ENCODE measurements at regions not wholly inside any gene's neighbourhood (a gene's known extent, or its start where the extent isn't known, plus 50 kb on each side); places are given as distances from the start of the nearest gene placed in this dataset.
A peak's percentile ranks its signal among the peaks of the same experiment; 100 is the strongest.

DNA sequence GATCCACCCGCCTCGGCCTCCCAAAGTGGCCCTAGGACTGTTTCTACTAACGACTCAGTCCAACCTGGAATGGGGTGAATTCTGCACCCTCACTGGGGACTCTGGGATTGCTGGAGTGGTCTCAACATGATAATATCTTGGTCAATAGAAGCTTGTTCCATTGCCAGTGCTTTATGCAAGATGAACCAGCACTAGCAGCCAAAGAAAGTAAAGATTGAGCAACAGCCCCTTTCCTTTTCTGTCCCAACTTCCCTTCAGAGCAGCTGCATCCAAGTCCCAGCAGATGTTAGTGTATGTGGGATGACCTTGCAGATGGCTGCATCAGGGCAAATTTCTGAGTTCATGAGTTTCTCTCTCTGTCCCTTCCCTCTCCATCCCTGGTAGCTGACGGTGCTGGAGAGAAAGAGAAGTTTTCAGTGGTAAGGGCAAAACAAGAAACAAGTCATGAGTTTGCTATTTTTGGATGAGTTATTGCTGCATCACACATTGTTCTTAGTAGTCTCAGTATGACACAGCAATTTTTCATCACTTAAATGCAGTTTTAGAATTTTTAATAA, 183.6 kb upstream of the EDNRB start:
- WGBS, 2 donors (ENCODE audit: extremely low coverage in 2 of 2, insufficient read length in 2 of 2, insufficient replicate concordance in 1 of 2) = no CpG with 5 or more reads among the region's 4 CpGs
- no peak overlapping the region for H3K9ac ChIP-seq (ENCODE audit: low read depth, low read length, poor library complexity)
- H3K36me3 ChIP-seq (replicated peaks in 1 of 2; ENCODE audit: control insufficient read depth in 2 of 2, insufficient read depth in 2 of 2, low read length in 2 of 2) = no peaks in the 10 kb centered on the region
- H2AK5ac ChIP-seq (ENCODE audit: low read depth, low read length) = no peak overlapping the region
- no peaks in the 10 kb centered on the region for H3K79me1 ChIP-seq (ENCODE audit: low read depth, low read length)
- no peaks in the 10 kb centered on the region for H3K4me1 ChIP-seq (ENCODE audit: control insufficient read depth in 2 of 2, insufficient read depth in 1 of 2, low read depth in 1 of 2, low read length in 2 of 2)
- no peak overlapping the region for H2BK120ac ChIP-seq (ENCODE audit: low read depth, low read length)
- no peak overlapping the region for H3K23ac ChIP-seq (ENCODE audit: low read depth, low read length, poor library complexity)
- no peak overlapping the region for H3K27ac ChIP-seq (replicated peaks; ENCODE audit: low read length)
- no peak overlapping the region for H4K8ac ChIP-seq (ENCODE audit: low read depth, low read length)
- H2BK12ac ChIP-seq (ENCODE audit: low read length) = no peak overlapping the region
- H3K9me3 ChIP-seq (replicated peaks in 1 of 2; ENCODE audit: control insufficient read depth in 2 of 2, insufficient read depth in 1 of 2, low read depth in 1 of 2, low read length in 2 of 2) = no peaks in the 10 kb centered on the region
- peak overlapping the region; percentile 14 for H2AFZ ChIP-seq (ENCODE audit: low read length)
- H3K4ac ChIP-seq (ENCODE audit: low read length) = no peak overlapping the region
- no peaks in the 10 kb centered on the region for H3K27me3 ChIP-seq (ENCODE audit: control insufficient read depth in 3 of 3, insufficient read depth in 3 of 3, low read depth in 1 of 3, low read length in 3 of 3)
- no peak for DNase-seq (ENCODE audit: low spot score)
- H2BK15ac ChIP-seq (ENCODE audit: low read length) = no peak overlapping the region
- no peak overlapping the region for H2BK5ac ChIP-seq (ENCODE audit: low read length)
- no peak overlapping the region for H3K4me2 ChIP-seq (ENCODE audit: insufficient read depth, low read length, poor library complexity, severe bottlenecking)
- no peak overlapping the region for H3K4me3 ChIP-seq (ENCODE audit: low read length in 2 of 2)
- H3K14ac ChIP-seq (ENCODE audit: low read length) = no peak overlapping the region
- H4K91ac ChIP-seq (ENCODE audit: low read depth, low read length, poor library complexity) = no peak overlapping the region
- H3K18ac ChIP-seq (ENCODE audit: low read length) = no peak overlapping the region

DNA sequence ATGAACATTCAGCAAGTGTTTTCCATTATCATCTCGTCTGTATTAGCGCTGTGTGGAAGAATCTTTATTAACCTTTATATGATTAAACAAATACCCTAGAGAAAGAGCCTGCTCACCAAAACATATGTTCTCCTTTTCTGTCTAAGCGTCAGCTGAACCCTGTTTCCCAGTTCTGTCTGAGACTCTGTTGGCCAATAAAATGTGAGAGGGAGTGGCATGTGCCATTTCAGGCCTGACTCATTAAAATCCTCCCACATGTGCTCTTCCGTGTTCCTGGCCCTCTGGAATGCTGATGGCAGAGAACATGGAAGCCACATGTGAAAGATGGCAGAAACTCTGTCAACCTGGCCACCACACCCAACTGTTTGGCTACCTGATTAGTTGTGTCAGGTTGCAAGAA, 181.9 kb upstream of the EDNRB start:
- Histone ChIP-seq H3K4me3 (ENCODE audit: low read length in 2 of 2) (no peak overlapping the region), H2BK15ac (ENCODE audit: low read length) (no peak overlapping the region), H3K9ac (ENCODE audit: low read depth, low read length, poor library complexity) (no peak overlapping the region), H4K8ac (ENCODE audit: low read depth, low read length) (no peak overlapping the region), H3K9me3 (replicated peaks in 1 of 2; ENCODE audit: control insufficient read depth in 2 of 2, insufficient read depth in 1 of 2, low read depth in 1 of 2, low read length in 2 of 2) (no peaks in the 10 kb centered on the region), H3K23ac (ENCODE audit: low read depth, low read length, poor library complexity) (no peak overlapping the region), H3K4me2 (ENCODE audit: insufficient read depth, low read length, poor library complexity, severe bottlenecking) (no peak overlapping the region), H2BK12ac (ENCODE audit: low read length) (no peak overlapping the region), H2BK120ac (ENCODE audit: low read depth, low read length) (no peak overlapping the region), H3K4ac (ENCODE audit: low read length) (no peak overlapping the region), H2AFZ (ENCODE audit: low read length) (peak overlapping the region; percentile 47), H3K18ac (ENCODE audit: low read length) (no peak overlapping the region), H3K14ac (ENCODE audit: low read length) (no peak overlapping the region), H3K4me1 (ENCODE audit: control insufficient read depth in 2 of 2, insufficient read depth in 1 of 2, low read depth in 1 of 2, low read length in 2 of 2) (no peaks in the 10 kb centered on the region), H2AK5ac (ENCODE audit: low read depth, low read length) (no peak overlapping the region), H3K27me3 (ENCODE audit: control insufficient read depth in 3 of 3, insufficient read depth in 3 of 3, low read depth in 1 of 3, low read length in 3 of 3) (no peaks in the 10 kb centered on the region), H2BK5ac (ENCODE audit: low read length) (no peak overlapping the region), H3K27ac (replicated peaks; ENCODE audit: low read length) (no peak overlapping the region), H3K79me1 (ENCODE audit: low read depth, low read length) (no peaks in the 10 kb centered on the region), H4K91ac (ENCODE audit: low read depth, low read length, poor library complexity) (no peak overlapping the region), H3K36me3 (replicated peaks in 1 of 2; ENCODE audit: control insufficient read depth in 2 of 2, insufficient read depth in 2 of 2, low read length in 2 of 2) (no peaks in the 10 kb centered on the region)
- no CpG with 5 or more reads among the region's 4 CpGs for WGBS, 2 donors (ENCODE audit: extremely low coverage in 2 of 2, insufficient read length in 2 of 2, insufficient replicate concordance in 1 of 2)
- no peak for DNase-seq (ENCODE audit: low spot score)

DNA sequence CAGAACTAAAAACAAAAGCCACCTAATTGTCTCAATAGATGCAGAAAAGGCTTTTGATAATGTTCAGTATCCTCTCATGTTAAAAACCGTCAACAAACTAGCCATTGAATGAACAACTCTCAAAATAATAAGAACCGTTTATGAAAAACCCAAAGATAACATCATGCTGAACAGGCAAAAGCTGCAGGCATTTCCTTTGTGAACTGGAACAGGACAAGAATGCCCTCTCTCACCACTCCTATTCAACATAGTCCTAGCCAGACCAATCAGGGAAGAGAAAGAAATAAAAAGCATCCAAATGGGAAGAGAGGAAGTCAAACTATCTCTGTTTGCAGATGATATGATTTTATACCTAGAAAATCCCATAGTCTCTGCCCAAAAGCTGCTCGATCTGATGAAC, 179.6 kb upstream of the EDNRB start:
- no peaks in the 10 kb centered on the region for H3K9me3 ChIP-seq (replicated peaks in 1 of 2; ENCODE audit: control insufficient read depth in 2 of 2, insufficient read depth in 1 of 2, low read depth in 1 of 2, low read length in 2 of 2)
- no peak overlapping the region for H3K4me3 ChIP-seq (ENCODE audit: low read length in 2 of 2)
- H3K79me1 ChIP-seq (ENCODE audit: low read depth, low read length) = no peaks in the 10 kb centered on the region
- no peak overlapping the region for H2BK5ac ChIP-seq (ENCODE audit: low read length)
- no peak overlapping the region for H2AK5ac ChIP-seq (ENCODE audit: low read depth, low read length)
- no peak overlapping the region for H3K23ac ChIP-seq (ENCODE audit: low read depth, low read length, poor library complexity)
- H4K8ac ChIP-seq (ENCODE audit: low read depth, low read length) = no peak overlapping the region
- H3K27me3 ChIP-seq (ENCODE audit: control insufficient read depth in 3 of 3, insufficient read depth in 3 of 3, low read depth in 1 of 3, low read length in 3 of 3) = no peaks in the 10 kb centered on the region
- no peak overlapping the region for H2BK15ac ChIP-seq (ENCODE audit: low read length)
- H3K4ac ChIP-seq (ENCODE audit: low read length) = no peak overlapping the region
- no peak overlapping the region for H3K9ac ChIP-seq (ENCODE audit: low read depth, low read length, poor library complexity)
- H2BK12ac ChIP-seq (ENCODE audit: low read length) = no peak overlapping the region
- no peak overlapping the region for H4K91ac ChIP-seq (ENCODE audit: low read depth, low read length, poor library complexity)
- H2BK120ac ChIP-seq (ENCODE audit: low read depth, low read length) = no peak overlapping the region
- H3K14ac ChIP-seq (ENCODE audit: low read length) = no peak overlapping the region
- no CpG with 5 or more reads among the region's 3 CpGs for WGBS, 2 donors (ENCODE audit: extremely low coverage in 2 of 2, insufficient read length in 2 of 2, insufficient replicate concordance in 1 of 2)
- DNase-seq (ENCODE audit: low spot score) = no peak
- no peaks in the 10 kb centered on the region for H3K36me3 ChIP-seq (replicated peaks in 1 of 2; ENCODE audit: control insufficient read depth in 2 of 2, insufficient read depth in 2 of 2, low read length in 2 of 2)
- H2AFZ ChIP-seq (ENCODE audit: low read length) = peak overlapping the region; percentile 8
- H3K27ac ChIP-seq (replicated peaks; ENCODE audit: low read length) = no peak overlapping the region
- no peak overlapping the region for H3K18ac ChIP-seq (ENCODE audit: low read length)
- no peaks in the 10 kb centered on the region for H3K4me1 ChIP-seq (ENCODE audit: control insufficient read depth in 2 of 2, insufficient read depth in 1 of 2, low read depth in 1 of 2, low read length in 2 of 2)
- peak overlapping the region; percentile 11 for H3K4me2 ChIP-seq (ENCODE audit: insufficient read depth, low read length, poor library complexity, severe bottlenecking)

DNA sequence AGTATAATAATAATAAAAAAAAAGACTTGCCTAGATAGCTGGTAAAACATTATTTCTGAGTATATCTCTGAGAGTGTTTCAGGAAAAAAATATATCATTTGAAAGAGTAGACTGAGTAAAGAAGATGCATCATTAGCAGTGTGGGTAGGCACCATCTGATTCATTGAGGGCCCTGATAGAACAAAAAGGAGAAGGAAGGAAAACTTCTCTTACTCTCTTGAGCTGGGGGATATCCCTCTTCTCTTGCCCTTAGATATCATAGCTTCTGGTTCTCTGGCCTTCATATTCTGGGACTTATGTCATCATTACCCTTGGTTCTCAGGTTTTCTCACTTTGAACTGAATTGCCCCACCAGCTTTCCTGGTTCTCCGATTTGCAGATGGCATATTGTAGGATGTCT, 177.6 kb upstream of the EDNRB start:
- DNase-seq (ENCODE audit: low spot score) = no peak
- Histone ChIP-seq H3K4me3 (ENCODE audit: low read length in 2 of 2) (no peak overlapping the region), H3K4ac (ENCODE audit: low read length) (no peak overlapping the region), H2BK15ac (ENCODE audit: low read length) (no peak overlapping the region), H2BK120ac (ENCODE audit: low read depth, low read length) (no peak overlapping the region), H2BK12ac (ENCODE audit: low read length) (no peak overlapping the region), H3K9me3 (replicated peaks in 1 of 2; ENCODE audit: control insufficient read depth in 2 of 2, insufficient read depth in 1 of 2, low read depth in 1 of 2, low read length in 2 of 2) (no peaks in the 10 kb centered on the region), H3K27ac (replicated peaks; ENCODE audit: low read length) (no peak overlapping the region), H4K91ac (ENCODE audit: low read depth, low read length, poor library complexity) (no peak overlapping the region), H2BK5ac (ENCODE audit: low read length) (no peak overlapping the region), H2AFZ (ENCODE audit: low read length) (no peak overlapping the region), H3K4me2 (ENCODE audit: insufficient read depth, low read length, poor library complexity, severe bottlenecking) (no peak overlapping the region), H3K27me3 (ENCODE audit: control insufficient read depth in 3 of 3, insufficient read depth in 3 of 3, low read depth in 1 of 3, low read length in 3 of 3) (no peaks in the 10 kb centered on the region), H3K14ac (ENCODE audit: low read length) (no peak overlapping the region), H3K23ac (ENCODE audit: low read depth, low read length, poor library complexity) (no peak overlapping the region), H3K9ac (ENCODE audit: low read depth, low read length, poor library complexity) (no peak overlapping the region), H3K18ac (ENCODE audit: low read length) (no peak overlapping the region), H3K4me1 (ENCODE audit: control insufficient read depth in 2 of 2, insufficient read depth in 1 of 2, low read depth in 1 of 2, low read length in 2 of 2) (no peaks in the 10 kb centered on the region), H2AK5ac (ENCODE audit: low read depth, low read length) (no peak overlapping the region), H4K8ac (ENCODE audit: low read depth, low read length) (no peak overlapping the region), H3K79me1 (ENCODE audit: low read depth, low read length) (no peaks in the 10 kb centered on the region), H3K36me3 (replicated peaks in 1 of 2; ENCODE audit: control insufficient read depth in 2 of 2, insufficient read depth in 2 of 2, low read length in 2 of 2) (no peaks in the 10 kb centered on the region)
- WGBS, 2 donors (ENCODE audit: extremely low coverage in 2 of 2, insufficient read length in 2 of 2, insufficient replicate concordance in 1 of 2) = no CpG with 5 or more reads among the region's 1 CpG
